HepG2 (cell line): ENCODE measurements at regions not wholly inside any gene's neighbourhood (a gene's known extent, or its start where the extent isn't known, plus 50 kb on each side); places are given as distances from the start of the nearest gene placed in this dataset.

Experiments used
- ATAC-seq: fragments of 200-7000 bp; cut with Tn5 transposase; 3 replicates; pipeline ENCODE4 v1.9.1; 2020; ENCODE audit warnings: mild to moderate bottlenecking, moderate library complexity
- BruUV-seq: library from RNA; stranded (reverse); fragments of 400-500 nt; replicated peaks from 2 replicates; lab custom pipeline; 2021; lab: Mats Ljungman, UMichigan
- CTCF ChIA-PET: fragments of 300-600 bp; formaldehyde crosslinking; extraction: SDS; loops from one replicate; lab custom pipeline; 2021; ENCODE audit warnings: low total read pairs, inconsistent platforms, low intra/inter-chr PET ratio; lab: Yijun Ruan, JAX
- POLR2A ChIA-PET: fragments of 350-600 bp; sonication (Branson Sonifier 250); formaldehyde crosslinking; loops from one replicate; lab custom pipeline; 2020; ENCODE audit warnings: antibody characterized with exemption, inconsistent platforms; lab: Yijun Ruan, JAX
- DNase-seq: peaks from one replicate; pipeline ENCODE4 v3.0.0-alpha.2; 2015; ENCODE audit warnings: low spot score
- FAIRE-seq: peaks from 3 replicates; lab custom pipeline; 2011; peaks lifted over from hg19 to GRCh38; lab: Jason Lieb, UNC
- H2AFZ ChIP-seq: one replicate; pipeline ENCODE4 v1.6.1; 2011; ENCODE audit warnings: low read length, inconsistent platforms
- H3K27ac ChIP-seq: fragments of 300-600 bp; 3 replicates; pipeline ENCODE4 v1.8.0; 2011; ENCODE audit warnings: mixed run types, mild to moderate bottlenecking, mixed read lengths, low read length, inconsistent platforms; ENCODE audit not compliant: insufficient read depth; ENCODE audit errors: extremely low read length
- H3K27me3 ChIP-seq, 2 experiments: fragments of 200-600 bp in 1 of 2; 2 replicates in 1 of 2; 3 replicates in 1 of 2; pipeline versions ENCODE4 v1.6.0 to v1.8.0; 2011; ENCODE audit warnings: low read length in 2 of 2, mild to moderate bottlenecking in 2 of 2, moderate library complexity in 2 of 2, inconsistent platforms in 1 of 2; ENCODE audit not compliant: insufficient read depth in 2 of 2, control insufficient read depth in 1 of 2
- H3K36me3 ChIP-seq, 2 experiments: fragments of 200-600 bp in 1 of 2; replicated peaks in 1 of 2; 2 replicates in 1 of 2; 3 replicates in 1 of 2; pipeline versions ENCODE4 v1.5.1 to v1.8.0; 2011; ENCODE audit warnings: low read length in 2 of 2, inconsistent platforms in 1 of 2; ENCODE audit not compliant: insufficient read depth in 2 of 2, control insufficient read depth in 1 of 2
- H3K4me1 ChIP-seq: 2 replicates; pipeline ENCODE4 v1.5.1; 2012; ENCODE audit warnings: low read length, inconsistent platforms; ENCODE audit not compliant: insufficient read depth
- H3K4me2 ChIP-seq: 2 replicates; pipeline ENCODE4 v1.6.0; 2011; ENCODE audit warnings: low read depth, low read length, inconsistent platforms
- H3K4me3 ChIP-seq, 3 experiments: fragments of 200-600 bp in 1 of 3; sonication (generic), shearing (Covaris generic) in 1 of 3; replicated peaks in 1 of 3; 2 replicates each; pipeline ENCODE4 v1.5.1; 2011 to 2016; ENCODE audit warnings: low read length in 3 of 3, inconsistent platforms in 2 of 3, low read depth in 2 of 3, mild to moderate bottlenecking in 2 of 3, control low read depth in 1 of 3, mixed read lengths in 1 of 3; ENCODE audit not compliant: insufficient read depth in 1 of 3
- H3K79me2 ChIP-seq: one replicate; pipeline ENCODE4 v1.6.1; 2011; ENCODE audit warnings: low read length, inconsistent platforms; ENCODE audit not compliant: insufficient read depth
- H3K9ac ChIP-seq: 2 replicates; pipeline ENCODE4 v1.6.0; 2011; ENCODE audit warnings: mild to moderate bottlenecking, low read depth, low read length, inconsistent platforms; ENCODE audit not compliant: insufficient read depth
- H3K9me3 ChIP-seq: 2 replicates; pipeline ENCODE4 v1.5.1; 2012; ENCODE audit warnings: mild to moderate bottlenecking, low read length
- H4K20me1 ChIP-seq: 2 replicates; pipeline ENCODE4 v1.6.0; 2011; ENCODE audit warnings: inconsistent platforms, mild to moderate bottlenecking, low read length, moderate library complexity; ENCODE audit not compliant: insufficient read depth
- BCL6 ChIP-seq: IDR thresholded peaks from 2 replicates; pipeline ENCODE4 v1.6.1; 2016; ENCODE audit warnings: missing genetic modification reagents, missing compliant biosample characterization
- DNMT3B ChIP-seq: conservative IDR thresholded peaks from 2 replicates; pipeline ENCODE4 v1.6.1; 2016; ENCODE audit warnings: missing biosample characterization, control low read depth
- ETV6 ChIP-seq: sonication (generic); formaldehyde crosslinking; conservative IDR thresholded peaks from 2 replicates; pipeline ENCODE4 v1.4.0; 2020; ENCODE audit warnings: missing genetic modification reagents
- HDAC1 ChIP-seq: sonication (generic); formaldehyde crosslinking; IDR thresholded peaks from 2 replicates; pipeline ENCODE4 v1.5.1; 2020; ENCODE audit warnings: mild to moderate bottlenecking, missing genetic modification reagents
- KAT2B ChIP-seq: fragments of 150-350 bp; IDR thresholded peaks from 2 replicates; pipeline ENCODE4 v1.6.1; 2014; ENCODE audit warnings: low read depth, low read length, borderline replicate concordance
- NCOR1 ChIP-seq: fragments of 200-600 bp; sonication (generic); IDR thresholded peaks from 2 replicates; pipeline ENCODE4 v1.7.0; 2017; ENCODE audit warnings: antibody characterized with exemption, low read length, borderline replicate concordance
- NFE2 ChIP-seq: sonication (generic); formaldehyde crosslinking; IDR thresholded peaks from 2 replicates; pipeline ENCODE4 v1.4.0; 2020; ENCODE audit warnings: missing genetic modification reagents
- ZBTB20 ChIP-seq: sonication (generic); formaldehyde crosslinking; IDR thresholded peaks from 2 replicates; pipeline ENCODE4 v1.8.1; 2023; ENCODE audit warnings: missing genetic modification reagents, low read depth, mild to moderate bottlenecking, borderline replicate concordance
- ZNF12 ChIP-seq: sonication (generic); formaldehyde crosslinking; IDR thresholded peaks from 2 replicates; pipeline ENCODE4 v1.5.0; 2020; ENCODE audit warnings: missing genetic modification reagents
- ZNF33A ChIP-seq: sonication (generic); formaldehyde crosslinking; IDR thresholded peaks from 2 replicates; pipeline ENCODE4 v1.5.1; 2020; ENCODE audit warnings: missing genetic modification reagents, mild to moderate bottlenecking, moderate library complexity, borderline replicate concordance
- WGBS: methylation state at CpG from one replicate; pipeline ENCODE4 v1.1.6; 2017; ENCODE audit warnings: low lambda C conversion rate; 5-methylcytosine and 5-hydroxymethylcytosine counted together
- in situ Hi-C: cut with HindIII; loops from 2 replicates; pipeline ENCODE4 v1.10.0; 2017; ENCODE audit warnings: low pct_unique_long_range_greater_than_20kb; ENCODE audit not compliant: extremely low pct_ligation_motif_present
- intact Hi-C: fragments of 100-400 bp; cut with micrococcal nuclease; formaldehyde crosslinking; loops from one replicate; pipeline ENCODE4 v1.10.0; 2022; ENCODE audit not compliant: unreplicated experiment
- TF ChIP-seq, protein P1 (sequence below): sonication (generic); formaldehyde crosslinking; IDR thresholded peaks from 2 replicates; pipeline ENCODE4 v1.4.0; 2020; ENCODE audit warnings: mild to moderate bottlenecking, low read depth, missing genetic modification reagents
- TF ChIP-seq, protein P2 (sequence below): sonication (generic); formaldehyde crosslinking; IDR thresholded peaks from 2 replicates; pipeline ENCODE4 v1.5.0; 2020; ENCODE audit warnings: mild to moderate bottlenecking, missing genetic modification reagents
- TF ChIP-seq, protein P3 (sequence below): IDR thresholded peaks from 2 replicates; pipeline ENCODE4 v1.6.1; 2016; ENCODE audit warnings: control low read depth

DNA sequence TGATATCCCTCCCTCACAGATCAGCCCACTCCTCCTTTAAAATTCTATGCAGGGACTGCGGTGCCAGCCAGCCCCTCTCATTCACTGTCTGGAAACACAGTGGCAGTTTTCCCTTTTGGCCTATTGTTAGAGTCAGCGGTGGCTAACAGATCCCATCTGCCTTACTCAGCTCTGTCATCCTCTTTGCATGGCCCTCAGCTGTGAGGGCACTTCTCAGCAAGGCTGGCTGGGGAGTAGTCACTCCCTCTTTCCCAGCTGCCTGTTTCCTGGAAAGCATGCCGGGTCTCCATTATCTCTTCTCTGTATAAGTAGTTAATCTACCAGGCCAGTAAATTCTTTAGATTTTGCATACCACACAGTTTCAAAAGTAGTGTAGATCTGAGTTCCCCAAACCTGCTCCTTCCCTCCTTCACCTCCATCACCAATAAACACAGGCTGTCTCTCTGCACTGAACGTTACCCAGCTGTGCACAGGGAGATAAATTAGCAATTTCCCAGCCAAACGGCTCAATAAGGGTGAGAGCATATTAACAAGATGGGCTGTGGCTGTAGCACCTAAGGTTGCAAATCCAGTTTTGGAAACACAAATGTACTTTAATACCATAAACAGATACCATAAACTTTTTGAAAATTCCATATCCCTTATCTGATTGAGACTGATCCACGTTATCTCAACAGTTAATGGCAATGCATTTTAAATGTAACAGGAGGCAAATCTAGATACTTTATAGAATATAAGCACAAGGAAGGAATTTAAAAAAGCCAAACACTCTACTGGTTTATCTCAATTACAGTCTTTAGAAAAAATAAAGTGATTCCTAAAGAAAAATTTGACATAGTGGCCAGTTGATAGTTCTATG, 229.3 kb downstream of the ANKRD50 start:
- Histone ChIP-seq H3K27ac (no peak overlapping the region), H2AFZ (no peak overlapping the region), H3K9me3 (no peaks in the 10 kb centered on the region), H4K20me1 (no peaks in the 10 kb centered on the region), H3K79me2 (no peaks in the 10 kb centered on the region), H3K4me1 (no peaks in the 10 kb centered on the region; the same call in 1 of the 2 replicates), H3K4me3 (no peak overlapping the region), H3K36me3 (no peaks in the 10 kb centered on the region), H3K27me3 (no peaks in the 10 kb centered on the region), H3K4me2 (no peak overlapping the region), H3K9ac (no peak overlapping the region)
- no TSS peak for BruUV-seq
- intact Hi-C loops = loop anchor here (10.0 kb wide), 2 partner anchors 92 to 202 kb away; no protein-coding TSS in a partner anchor
- 18% methylated on average over 6 of the region's 6 CpGs for WGBS
- CTCF ChIA-PET = no interaction called here
- DNase-seq = no peak
- ATAC-seq = no peak
- TF ChIP-seq NCOR1 (no peak), BCL6 (CRISPR knock-in tag) (0 out of 2 replicates have a peak, but pooled peaks have one; percentile 27)
- in situ Hi-C loops = no loop called here
- POLR2A ChIA-PET = no interaction called here
- no peak for FAIRE-seq

DNA sequence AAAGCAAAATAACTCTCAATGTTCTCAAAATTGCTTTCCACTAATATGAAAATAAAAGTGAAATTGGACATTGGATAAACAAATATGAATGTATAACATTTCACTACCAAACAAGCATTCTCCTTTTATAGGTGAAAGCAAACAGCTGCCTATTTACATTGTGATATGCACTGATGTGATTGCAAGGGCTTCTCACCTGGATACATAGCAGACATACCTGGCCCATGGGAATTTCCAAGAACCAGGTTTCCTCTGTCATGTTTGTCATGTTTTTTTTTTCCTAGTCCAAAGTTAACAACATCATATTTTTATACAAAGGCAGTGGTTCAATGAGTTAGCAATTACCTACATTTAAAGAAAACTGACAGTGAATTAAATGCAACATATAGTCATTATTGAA, 228.5 kb downstream of the ANKRD50 start:
- no peaks in the 10 kb centered on the region for H4K20me1 ChIP-seq
- in situ Hi-C loops (no loop called here), intact Hi-C loops (loop anchor here (10.0 kb wide), 2 partner anchors 91 to 201 kb away; no protein-coding TSS in a partner anchor)
- DNase-seq (no peak), FAIRE-seq (no peak), ATAC-seq (no peak)
- ChIA-PET CTCF (no interaction called here), POLR2A (no interaction called here)
- H2AFZ ChIP-seq = no peak overlapping the region
- no peak overlapping the region for H3K4me3 ChIP-seq
- H3K9me3 ChIP-seq = no peaks in the 10 kb centered on the region
- no peaks in the 10 kb centered on the region for H3K27me3 ChIP-seq
- BruUV-seq = no TSS peak
- H3K27ac ChIP-seq = no peak overlapping the region
- no peaks in the 10 kb centered on the region for H3K36me3 ChIP-seq
- H3K79me2 ChIP-seq = no peaks in the 10 kb centered on the region
- H3K9ac ChIP-seq = no peak overlapping the region
- no peak overlapping the region for H3K4me2 ChIP-seq
- no peaks in the 10 kb centered on the region; the same call in 1 of the 2 replicates for H3K4me1 ChIP-seq
- TF ChIP-seq HDAC1 (CRISPR knock-in tag) (no peak), ETV6 (CRISPR knock-in tag) (no peak), ZNF12 (CRISPR knock-in tag) (no peak), KAT2B (no peak), ZNF33A (CRISPR knock-in tag) (no peak), NFE2 (CRISPR knock-in tag) (no peak), DNMT3B (no peak), ZBTB20 (CRISPR knock-in tag) (no peak)
- TF ChIP-seq, protein P1, sequence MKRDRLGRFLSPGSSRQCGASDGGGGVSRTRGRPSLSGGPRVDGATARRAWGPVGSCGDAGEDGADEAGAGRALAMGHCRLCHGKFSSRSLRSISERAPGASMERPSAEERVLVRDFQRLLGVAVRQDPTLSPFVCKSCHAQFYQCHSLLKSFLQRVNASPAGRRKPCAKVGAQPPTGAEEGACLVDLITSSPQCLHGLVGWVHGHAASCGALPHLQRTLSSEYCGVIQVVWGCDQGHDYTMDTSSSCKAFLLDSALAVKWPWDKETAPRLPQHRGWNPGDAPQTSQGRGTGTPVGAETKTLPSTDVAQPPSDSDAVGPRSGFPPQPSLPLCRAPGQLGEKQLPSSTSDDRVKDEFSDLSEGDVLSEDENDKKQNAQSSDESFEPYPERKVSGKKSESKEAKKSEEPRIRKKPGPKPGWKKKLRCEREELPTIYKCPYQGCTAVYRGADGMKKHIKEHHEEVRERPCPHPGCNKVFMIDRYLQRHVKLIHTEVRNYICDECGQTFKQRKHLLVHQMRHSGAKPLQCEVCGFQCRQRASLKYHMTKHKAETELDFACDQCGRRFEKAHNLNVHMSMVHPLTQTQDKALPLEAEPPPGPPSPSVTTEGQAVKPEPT (CRISPR knock-in tag) = no peak
- TF ChIP-seq, protein P2, sequence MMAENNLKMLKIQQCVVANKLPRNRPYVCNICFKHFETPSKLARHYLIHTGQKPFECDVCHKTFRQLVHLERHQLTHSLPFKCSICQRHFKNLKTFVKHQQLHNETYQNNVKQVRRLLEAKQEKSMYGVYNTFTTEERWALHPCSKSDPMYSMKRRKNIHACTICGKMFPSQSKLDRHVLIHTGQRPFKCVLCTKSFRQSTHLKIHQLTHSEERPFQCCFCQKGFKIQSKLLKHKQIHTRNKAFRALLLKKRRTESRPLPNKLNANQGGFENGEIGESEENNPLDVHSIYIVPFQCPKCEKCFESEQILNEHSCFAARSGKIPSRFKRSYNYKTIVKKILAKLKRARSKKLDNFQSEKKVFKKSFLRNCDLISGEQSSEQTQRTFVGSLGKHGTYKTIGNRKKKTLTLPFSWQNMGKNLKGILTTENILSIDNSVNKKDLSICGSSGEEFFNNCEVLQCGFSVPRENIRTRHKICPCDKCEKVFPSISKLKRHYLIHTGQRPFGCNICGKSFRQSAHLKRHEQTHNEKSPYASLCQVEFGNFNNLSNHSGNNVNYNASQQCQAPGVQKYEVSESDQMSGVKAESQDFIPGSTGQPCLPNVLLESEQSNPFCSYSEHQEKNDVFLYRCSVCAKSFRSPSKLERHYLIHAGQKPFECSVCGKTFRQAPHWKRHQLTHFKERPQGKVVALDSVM (CRISPR knock-in tag) = no peak
- TF ChIP-seq, protein P3, sequence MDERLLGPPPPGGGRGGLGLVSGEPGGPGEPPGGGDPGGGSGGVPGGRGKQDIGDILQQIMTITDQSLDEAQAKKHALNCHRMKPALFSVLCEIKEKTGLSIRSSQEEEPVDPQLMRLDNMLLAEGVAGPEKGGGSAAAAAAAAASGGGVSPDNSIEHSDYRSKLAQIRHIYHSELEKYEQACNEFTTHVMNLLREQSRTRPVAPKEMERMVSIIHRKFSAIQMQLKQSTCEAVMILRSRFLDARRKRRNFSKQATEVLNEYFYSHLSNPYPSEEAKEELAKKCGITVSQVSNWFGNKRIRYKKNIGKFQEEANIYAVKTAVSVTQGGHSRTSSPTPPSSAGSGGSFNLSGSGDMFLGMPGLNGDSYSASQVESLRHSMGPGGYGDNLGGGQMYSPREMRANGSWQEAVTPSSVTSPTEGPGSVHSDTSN (CRISPR knock-in tag) = no peak
